Fibroblast of lung (primary cell): ENCODE measurements at regions not wholly inside any gene's neighbourhood (a gene's known extent, or its start where the extent isn't known, plus 50 kb on each side); places are given as distances from the start of the nearest gene placed in this dataset.

Experiments
- DNase-seq, 2 donors: peaks; one replicate each; pipeline versions ENCODE4 v3.0.0 to v3.0.0-alpha.2; 2010; ENCODE audit warnings: low read depth in 2 of 2
- H2AFZ ChIP-seq: 2 replicates; pipeline ENCODE4 v1.5.1; 2012; ENCODE audit warnings: low read length, control low read depth, inconsistent platforms
- H3K27ac ChIP-seq: 2 replicates; pipeline ENCODE4 v1.5.1; 2011; ENCODE audit warnings: low read length, control low read depth; ENCODE audit not compliant: insufficient read depth
- H3K27me3 ChIP-seq: 2 replicates; pipeline ENCODE4 v1.5.1; 2011; ENCODE audit warnings: mild to moderate bottlenecking, low read length; ENCODE audit not compliant: control insufficient read depth, insufficient read depth
- H3K36me3 ChIP-seq: 2 replicates; pipeline ENCODE4 v1.5.1; 2011; ENCODE audit warnings: low read length; ENCODE audit not compliant: control insufficient read depth, insufficient read depth
- H3K4me1 ChIP-seq: 2 replicates; pipeline ENCODE4 v1.5.1; 2011; ENCODE audit warnings: low read length; ENCODE audit not compliant: control insufficient read depth, insufficient read depth; ENCODE audit errors: extremely low read depth
- H3K4me2 ChIP-seq: 2 replicates; pipeline ENCODE4 v1.5.1; 2011; ENCODE audit warnings: low read length, control low read depth; ENCODE audit not compliant: insufficient read depth; ENCODE audit errors: extremely low read depth
- H3K4me3 ChIP-seq, 4 experiments: fragments of 200-600 bp in 1 of 4; sonication (generic) in 1 of 4; replicated peaks in 1 of 4; 2 replicates each; pipeline ENCODE4 v1.5.1; 2011 to 2016; ENCODE audit warnings: low read length in 4 of 4, low read depth in 3 of 4, mild to moderate bottlenecking in 3 of 4, control low read depth in 2 of 4, inconsistent platforms in 1 of 4, mixed read lengths in 1 of 4; ENCODE audit not compliant: insufficient read depth in 1 of 4; ENCODE audit errors: control extremely low read depth in 1 of 4
- H3K79me2 ChIP-seq: 2 replicates; pipeline ENCODE4 v1.5.1; 2012; ENCODE audit warnings: mild to moderate bottlenecking, low read length, inconsistent platforms; ENCODE audit not compliant: control insufficient read depth, insufficient read depth
- H3K9ac ChIP-seq: 2 replicates; pipeline ENCODE4 v1.5.1; 2011; ENCODE audit warnings: mild to moderate bottlenecking, low read length, control low read depth; ENCODE audit not compliant: insufficient read depth
- H3K9me3 ChIP-seq: 2 replicates; pipeline ENCODE4 v1.5.1; 2012; ENCODE audit warnings: low read depth, low read length; ENCODE audit not compliant: control insufficient read depth, insufficient read depth
- H4K20me1 ChIP-seq: 2 replicates; pipeline ENCODE4 v1.5.1; 2011; ENCODE audit warnings: low read length; ENCODE audit not compliant: control insufficient read depth, insufficient read depth; ENCODE audit errors: extremely low read depth
- EZH2 ChIP-seq: IDR thresholded peaks from 2 replicates; pipeline ENCODE4 v1.5.1; 2012; ENCODE audit warnings: low read length, control low read depth, mild to moderate bottlenecking; ENCODE audit errors: missing control alignments
- TF ChIP-seq, protein P1 (sequence below), 2 donors: IDR thresholded peaks in 1 of 2; conservative IDR thresholded peaks in 1 of 2; 1 replicate in 1 of 2; 2 replicates in 1 of 2; pipeline ENCODE4 v1.5.1; 2011 to 2012; ENCODE audit warnings: low read length in 2 of 2, control low read depth in 1 of 2, inconsistent platforms in 1 of 2, low read depth in 1 of 2, mild to moderate bottlenecking in 1 of 2

DNA sequence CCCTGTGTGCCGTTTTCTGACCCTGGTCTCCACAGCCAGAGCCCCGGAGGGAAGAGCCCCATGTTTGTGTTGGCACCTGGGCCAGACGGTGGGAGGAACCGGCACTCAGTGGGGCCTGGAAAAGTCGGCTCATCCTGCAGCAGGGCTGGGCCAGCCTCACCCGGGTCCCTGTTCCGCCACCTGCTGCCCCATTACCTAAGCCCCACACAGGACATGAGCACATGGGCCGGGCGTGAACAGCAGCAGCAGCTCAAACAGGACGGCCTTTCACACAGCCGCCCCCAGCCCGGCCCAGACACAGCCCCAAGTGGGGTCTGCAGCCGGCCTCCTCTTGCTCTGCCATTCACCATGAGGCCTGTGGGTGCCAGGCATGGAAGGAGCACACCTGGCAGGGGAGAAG, 302.4 kb downstream of the MN1 start:
- Histone ChIP-seq H3K79me2 (no peaks in the 10 kb centered on the region), H3K4me3 (no peak overlapping the region), H3K27ac (no peak overlapping the region), H2AFZ (no peak overlapping the region), H3K4me2 (no peak overlapping the region), H3K9ac (no peak overlapping the region), H3K36me3 (no peaks in the 10 kb centered on the region), H4K20me1 (no peaks in the 10 kb centered on the region), H3K27me3 (peaks cover under 1% of the 10 kb centered on the region), H3K4me1 (no peaks in the 10 kb centered on the region), H3K9me3 (no peaks in the 10 kb centered on the region)
- DNase-seq, result peak in 1 of 2 donors; percentile 31
- TF ChIP-seq, protein P1, sequence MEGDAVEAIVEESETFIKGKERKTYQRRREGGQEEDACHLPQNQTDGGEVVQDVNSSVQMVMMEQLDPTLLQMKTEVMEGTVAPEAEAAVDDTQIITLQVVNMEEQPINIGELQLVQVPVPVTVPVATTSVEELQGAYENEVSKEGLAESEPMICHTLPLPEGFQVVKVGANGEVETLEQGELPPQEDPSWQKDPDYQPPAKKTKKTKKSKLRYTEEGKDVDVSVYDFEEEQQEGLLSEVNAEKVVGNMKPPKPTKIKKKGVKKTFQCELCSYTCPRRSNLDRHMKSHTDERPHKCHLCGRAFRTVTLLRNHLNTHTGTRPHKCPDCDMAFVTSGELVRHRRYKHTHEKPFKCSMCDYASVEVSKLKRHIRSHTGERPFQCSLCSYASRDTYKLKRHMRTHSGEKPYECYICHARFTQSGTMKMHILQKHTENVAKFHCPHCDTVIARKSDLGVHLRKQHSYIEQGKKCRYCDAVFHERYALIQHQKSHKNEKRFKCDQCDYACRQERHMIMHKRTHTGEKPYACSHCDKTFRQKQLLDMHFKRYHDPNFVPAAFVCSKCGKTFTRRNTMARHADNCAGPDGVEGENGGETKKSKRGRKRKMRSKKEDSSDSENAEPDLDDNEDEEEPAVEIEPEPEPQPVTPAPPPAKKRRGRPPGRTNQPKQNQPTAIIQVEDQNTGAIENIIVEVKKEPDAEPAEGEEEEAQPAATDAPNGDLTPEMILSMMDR (conservative IDR thresholded peaks at IDR 0.05 in 1 of 2, IDR thresholded peaks at IDR 0.05 in 1 of 2; ENCODE audit: low read depth in 1 of 2, low read length in 2 of 2), result no peak
- no peak for TF ChIP-seq EZH2

DNA sequence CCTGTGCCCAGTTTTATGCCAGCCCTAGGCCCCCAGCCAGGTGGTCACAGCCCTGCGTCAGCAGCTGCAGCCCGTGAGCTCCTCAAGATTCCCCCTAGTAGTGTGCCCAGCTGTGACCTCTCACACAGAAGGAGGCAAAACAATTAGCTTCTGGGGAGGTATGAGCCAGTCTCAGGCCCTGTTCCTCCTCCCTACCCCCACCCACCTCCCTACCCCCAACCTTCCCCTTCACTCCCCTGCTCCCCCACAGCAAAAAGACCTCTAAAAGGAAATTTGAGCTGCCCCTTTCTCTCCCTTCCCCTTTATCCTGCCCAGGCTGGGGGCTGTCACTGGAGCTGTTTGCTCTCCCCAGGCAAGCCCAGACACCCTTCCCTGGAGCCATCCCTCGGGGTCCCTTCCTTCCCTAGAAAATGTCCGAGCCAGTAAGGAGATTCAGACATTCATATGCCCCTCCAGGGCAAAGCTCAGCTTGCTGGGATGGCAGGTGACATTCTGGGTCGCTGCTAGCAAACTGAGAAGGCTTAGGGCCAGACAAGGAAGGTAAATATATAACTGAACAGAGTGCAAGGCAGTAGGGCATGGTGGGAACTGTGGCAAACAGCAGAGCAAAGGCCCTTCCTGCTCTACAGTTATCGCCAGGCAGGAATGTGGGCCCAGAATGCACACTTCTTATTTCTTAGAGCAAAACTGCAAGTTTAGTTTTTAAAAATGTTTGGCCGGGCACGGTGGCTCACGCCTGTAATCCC, 300.2 kb downstream of the MN1 start:
- no peak overlapping the region for H3K27ac ChIP-seq
- TF ChIP-seq, protein P1 (conservative IDR thresholded peaks at IDR 0.05 in 1 of 2, IDR thresholded peaks at IDR 0.05 in 1 of 2; ENCODE audit: low read depth in 1 of 2, low read length in 2 of 2), result no peak
- TF ChIP-seq EZH2, result no peak
- H3K9ac ChIP-seq, result no peak overlapping the region
- H3K4me1 ChIP-seq, result no peaks in the 10 kb centered on the region
- no peak for DNase-seq
- no peaks in the 10 kb centered on the region for H3K36me3 ChIP-seq
- no peak overlapping the region for H2AFZ ChIP-seq
- H4K20me1 ChIP-seq, result no peaks in the 10 kb centered on the region
- no peaks in the 10 kb centered on the region for H3K79me2 ChIP-seq
- H3K27me3 ChIP-seq, result peaks cover 3% of the 10 kb centered on the region
- no peaks in the 10 kb centered on the region for H3K9me3 ChIP-seq
- no peak overlapping the region for H3K4me2 ChIP-seq
- no peak overlapping the region for H3K4me3 ChIP-seq

DNA sequence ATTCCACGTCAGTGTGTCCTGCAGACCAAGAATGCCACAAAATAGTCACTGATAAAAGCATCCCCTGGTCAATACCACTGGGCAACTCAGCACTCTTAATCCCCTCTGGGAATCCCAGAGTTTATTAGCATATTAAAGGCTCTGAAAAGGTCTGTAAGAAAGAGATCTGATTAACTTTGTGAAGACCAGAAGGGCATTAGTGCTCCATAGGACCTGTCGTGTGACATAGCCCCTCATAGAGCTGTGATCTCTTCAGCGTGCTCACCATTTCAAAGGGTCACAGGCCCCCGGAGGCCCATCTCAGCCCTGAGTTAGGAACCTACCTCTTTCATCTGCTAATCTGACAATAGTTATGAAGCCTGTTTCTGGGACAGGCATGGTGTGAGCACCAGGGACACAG, 299.2 kb downstream of the MN1 start:
- no peaks in the 10 kb centered on the region for H3K4me1 ChIP-seq
- no peaks in the 10 kb centered on the region for H3K79me2 ChIP-seq
- H3K36me3 ChIP-seq, result no peaks in the 10 kb centered on the region
- DNase-seq, result no peak
- peaks cover 3% of the 10 kb centered on the region for H3K27me3 ChIP-seq
- H3K9ac ChIP-seq, result no peak overlapping the region
- TF ChIP-seq EZH2, result no peak
- TF ChIP-seq, protein P1 (conservative IDR thresholded peaks at IDR 0.05 in 1 of 2, IDR thresholded peaks at IDR 0.05 in 1 of 2; ENCODE audit: low read depth in 1 of 2, low read length in 2 of 2), result no peak
- no peak overlapping the region for H3K27ac ChIP-seq
- no peaks in the 10 kb centered on the region for H3K9me3 ChIP-seq
- H4K20me1 ChIP-seq, result no peaks in the 10 kb centered on the region
- H3K4me3 ChIP-seq, result no peak overlapping the region
- H3K4me2 ChIP-seq, result no peak overlapping the region
- no peak overlapping the region for H2AFZ ChIP-seq
